ENCODE measurements at regions not wholly inside any gene's neighbourhood (a gene's known extent, or its start where the extent isn't known, plus 50 kb on each side); places are given as distances from the start of the nearest gene placed in this dataset.

- peak; percentile 35 for DNase-seq
- Mint-ChIP-seq H3K4me3 (no peak overlapping the region), H3K36me3 (ENCODE audit: insufficient read depth in 1 of 3, low read depth in 3 of 3) (no peaks in the 10 kb centered on the region), H3K27me3 (ENCODE audit: low read depth) (no peaks in the 10 kb centered on the region), H3K27ac (no peak overlapping the region), H3K9me3 (no peaks in the 10 kb centered on the region), H3K4me1 (peaks cover 0 to 3% of the 10 kb centered on the region in 2 experiments; a peak in 1 of 4 replicates)
- no peak overlapping the region for H3K9ac ChIP-seq (ENCODE audit: extremely low read depth, insufficient read length, low read length)
- H3K14ac ChIP-seq (ENCODE audit: insufficient read depth, low read length), result no peak overlapping the region
- WGBS (ENCODE audit: extremely low coverage, insufficient read length, low lambda C conversion rate), result 100% methylated on average over 1 of the region's 9 CpGs
- no peaks in the 10 kb centered on the region for H4K20me1 ChIP-seq (ENCODE audit: control insufficient read depth, insufficient read depth, insufficient read length)
- no peak overlapping the region for H4K5ac ChIP-seq (ENCODE audit: insufficient read length, low read depth, low read length)
- no peak overlapping the region for H3K18ac ChIP-seq (ENCODE audit: insufficient read length, low read depth, low read length)
- H4K91ac ChIP-seq (ENCODE audit: insufficient read length, low read depth, low read length), result no peak overlapping the region
- no peak overlapping the region for H3K23ac ChIP-seq (ENCODE audit: insufficient read length, low read depth, low read length)
- H2BK12ac ChIP-seq (ENCODE audit: insufficient read length, low read depth, low read length), result no peak overlapping the region
- H3K27me3 ChIP-seq (ENCODE audit: insufficient read depth, low read length), result no peaks in the 10 kb centered on the region
- H3K27ac ChIP-seq (ENCODE audit: insufficient read length, low read depth, low read length), result no peak overlapping the region
- no peak overlapping the region for H2BK5ac ChIP-seq (ENCODE audit: insufficient read length, low read length)
- H4K8ac ChIP-seq (replicated peaks; ENCODE audit: insufficient read length, low read depth, low read length), result no peak overlapping the region
- H3T11ph ChIP-seq (ENCODE audit: low read length), result no peak overlapping the region
- no peak overlapping the region for H3K56ac ChIP-seq (ENCODE audit: insufficient read length, low read depth, low read length)
- H2AK5ac ChIP-seq (ENCODE audit: insufficient read length, low read length), result no peak overlapping the region
- H3K23me2 ChIP-seq (ENCODE audit: insufficient read length, low read depth, low read length, poor library complexity, severe bottlenecking), result no peaks in the 10 kb centered on the region
- H2BK120ac ChIP-seq (ENCODE audit: low read depth, low read length, poor library complexity, severe bottlenecking), result no peak overlapping the region
- H2BK20ac ChIP-seq (ENCODE audit: low read depth, low read length, poor library complexity, severe bottlenecking), result no peak overlapping the region
- H3K79me1 ChIP-seq (ENCODE audit: insufficient read depth, low read depth, low read length, poor library complexity, severe bottlenecking), result no peaks in the 10 kb centered on the region
- H3K4ac ChIP-seq (ENCODE audit: low read depth, low read length), result no peak overlapping the region
- 0 out of 2 replicates have a peak, but pooled peaks cover 2% of the 10 kb centered on the region for H3K79me2 ChIP-seq (ENCODE audit: insufficient read depth, low read length)
- H3K9me3 ChIP-seq (ENCODE audit: control insufficient read depth, low read depth, low read length), result no peaks in the 10 kb centered on the region
- no peaks in the 10 kb centered on the region for H3K4me1 ChIP-seq (ENCODE audit: insufficient read depth, low read length)
- H3K4me2 ChIP-seq (ENCODE audit: insufficient read depth, insufficient read length, low read length), result no peak overlapping the region
- no peak overlapping the region for H2AFZ ChIP-seq (ENCODE audit: low read length)
- TF ChIP-seq CTCF (conservative IDR thresholded peaks at IDR 0.05), result peak; percentile 76
- no peak overlapping the region for H2BK15ac ChIP-seq (ENCODE audit: low read depth, low read length)
These were observed 181.1 kb upstream of the WDFY3 start for GRCh38 chr4:85147481-85148076.

Data from H9 (cell line).